Endothelial cell of umbilical vein (primary cell): ENCODE measurements at regions not wholly inside any gene's neighbourhood (a gene's known extent, or its start where the extent isn't known, plus 50 kb on each side); places are given as distances from the start of the nearest gene placed in this dataset.

ENCODE experiments used
- BruUV-seq: library from RNA; stranded (reverse); fragments of 400-500 nt; replicated peaks from 2 replicates; lab custom pipeline; 2021; lab: Mats Ljungman, UMichigan
- CTCF ChIA-PET: fragments of 300-600, 350-600 bp; sonication (Branson Sonifier 250); formaldehyde crosslinking; loops from one replicate; lab custom pipeline; 2021; ENCODE audit warnings: antibody characterized with exemption, inconsistent platforms; lab: Charles Lee
- POLR2A ChIA-PET: fragments of 300-600, 350-600 bp; sonication (Branson Sonifier 250); formaldehyde crosslinking; loops from one replicate; lab custom pipeline; 2021; ENCODE audit warnings: antibody characterized with exemption, inconsistent platforms; lab: Charles Lee
- DNase-seq: peaks from one replicate; pipeline ENCODE4 v3.0.0-alpha.2; 2011; ENCODE audit warnings: low read depth, low spot score
- FAIRE-seq: peaks from 2 replicates; lab custom pipeline; 2011; peaks lifted over from hg19 to GRCh38; lab: Jason Lieb, UNC
- H2AFZ ChIP-seq: 2 replicates; pipeline ENCODE4 v1.6.0; 2012; ENCODE audit warnings: low read depth, low read length, control low read depth, inconsistent platforms
- H3K27ac ChIP-seq: 2 replicates; pipeline ENCODE4 v1.5.1; 2011; ENCODE audit warnings: low read depth, mild to moderate bottlenecking, control low read depth, low read length, moderate library complexity; ENCODE audit not compliant: insufficient read depth
- H3K27me3 ChIP-seq, 2 experiments: 2 replicates each; pipeline versions ENCODE4 v1.6.0 to v1.6.1; 2011; ENCODE audit warnings: low read length in 2 of 2, mixed read lengths in 1 of 2; ENCODE audit not compliant: control insufficient read depth in 2 of 2, insufficient read depth in 2 of 2
- H3K36me3 ChIP-seq, 2 experiments: 2 replicates in 1 of 2; 3 replicates in 1 of 2; pipeline ENCODE4 v1.5.1; 2011; ENCODE audit warnings: low read length in 2 of 2, mild to moderate bottlenecking in 1 of 2, moderate library complexity in 1 of 2; ENCODE audit not compliant: control insufficient read depth in 2 of 2, insufficient read depth in 2 of 2; ENCODE audit errors: extremely low read depth in 1 of 2
- H3K4me1 ChIP-seq: 3 replicates; pipeline ENCODE4 v1.5.1; 2011; ENCODE audit warnings: mild to moderate bottlenecking, low read length; ENCODE audit not compliant: control insufficient read depth, insufficient read depth; ENCODE audit errors: extremely low read depth
- H3K4me2 ChIP-seq: 2 replicates; pipeline ENCODE4 v1.6.1; 2011; ENCODE audit warnings: low read length, control low read depth, mixed read lengths; ENCODE audit not compliant: insufficient read depth
- H3K4me3 ChIP-seq, 3 experiments: fragments of 200-600 bp in 1 of 3; sonication (generic), shearing (Covaris generic) in 1 of 3; replicated peaks in 1 of 3; 2 replicates each; pipeline ENCODE4 v1.5.1; 2011 to 2016; ENCODE audit warnings: control low read depth in 3 of 3, low read length in 3 of 3, mild to moderate bottlenecking in 2 of 3, inconsistent platforms in 1 of 3, low read depth in 1 of 3, moderate library complexity in 1 of 3; ENCODE audit not compliant: insufficient read depth in 1 of 3
- H3K79me2 ChIP-seq: 2 replicates; pipeline ENCODE4 v1.6.0; 2012; ENCODE audit warnings: low read length, inconsistent platforms; ENCODE audit not compliant: control insufficient read depth, insufficient read depth
- H3K9ac ChIP-seq: replicated peaks from 2 replicates; pipeline ENCODE3; 2011; ENCODE audit warnings: low read length, control low read depth; ENCODE audit not compliant: insufficient read depth; ENCODE audit errors: extremely low read depth
- H3K9me1 ChIP-seq: replicated peaks from 3 replicates; pipeline ENCODE4 v1.6.0; 2011; ENCODE audit warnings: mild to moderate bottlenecking, low read length; ENCODE audit not compliant: control insufficient read depth, insufficient read depth; ENCODE audit errors: extremely low read depth
- H3K9me3 ChIP-seq: replicated peaks from 2 replicates; pipeline ENCODE4 v1.5.1; 2012; ENCODE audit warnings: low read length, inconsistent platforms; ENCODE audit not compliant: control insufficient read depth, insufficient read depth
- H4K20me1 ChIP-seq: replicated peaks from 2 replicates; pipeline ENCODE3; 2011; ENCODE audit warnings: mild to moderate bottlenecking, low read length; ENCODE audit not compliant: control insufficient read depth, insufficient read depth; ENCODE audit errors: extremely low read depth
- EZH2 ChIP-seq: IDR thresholded peaks from 2 replicates; pipeline ENCODE4 v1.6.1; 2012; ENCODE audit warnings: borderline replicate concordance, low read depth, mild to moderate bottlenecking, moderate library complexity, low read length, inconsistent platforms; ENCODE audit not compliant: severe bottlenecking
- FOS ChIP-seq: IDR thresholded peaks from 2 replicates; pipeline ENCODE4 v1.6.1; 2011; ENCODE audit warnings: mild to moderate bottlenecking, low read length, moderate library complexity, borderline replicate concordance; ENCODE audit not compliant: insufficient read depth
- GATA2 ChIP-seq: IDR thresholded peaks from 2 replicates; pipeline ENCODE4 v1.7.0; 2011; ENCODE audit warnings: low read depth, mild to moderate bottlenecking, moderate library complexity, mixed read lengths, low read length; ENCODE audit not compliant: insufficient read length, insufficient read depth
- JUN ChIP-seq: IDR thresholded peaks from 2 replicates; pipeline ENCODE4 v1.6.1; 2011; ENCODE audit warnings: borderline replicate concordance, low read depth; ENCODE audit not compliant: insufficient read length, insufficient read depth
- MYC ChIP-seq: IDR thresholded peaks from one replicate; pipeline ENCODE4 v1.6.1; 2011; ENCODE audit warnings: mild to moderate bottlenecking, low read depth, low read length
- POLR2A ChIP-seq: IDR thresholded peaks from 2 replicates; pipeline ENCODE4 v1.6.1; 2012; ENCODE audit warnings: low read depth, mild to moderate bottlenecking, control low read depth, low read length
- POLR2AphosphoS5 ChIP-seq: IDR thresholded peaks from 2 replicates; pipeline ENCODE4 v1.6.1; 2012; ENCODE audit warnings: low read depth, mild to moderate bottlenecking, control low read depth, low read length, moderate library complexity; ENCODE audit not compliant: insufficient read depth
- dilution Hi-C: fragments of 300-500 bp; cut with MboI; formaldehyde crosslinking; loops from one replicate; pipeline ENCODE4 v1.15.0; 2019; ENCODE audit warnings: low sequenced_read_pairs; ENCODE audit not compliant: extremely low pct_ligation_motif_present
- intact Hi-C: fragments of 100-400 bp; cut with micrococcal nuclease; formaldehyde crosslinking; loops from one replicate; pipeline ENCODE4 v1.10.0; 2022
- TF ChIP-seq, protein P1 (sequence below), 2 donors: IDR thresholded peaks; 1 replicate in 1 of 2; 2 replicates in 1 of 2; pipeline ENCODE4 v1.5.1; 2011; ENCODE audit warnings: low read length in 2 of 2, mild to moderate bottlenecking in 2 of 2, moderate library complexity in 2 of 2, control low read depth in 1 of 2, inconsistent platforms in 1 of 2, low read depth in 1 of 2; ENCODE audit not compliant: insufficient read depth in 1 of 2; ENCODE audit errors: extremely low read depth in 1 of 2
- TF ChIP-seq, protein P2 (sequence below): IDR thresholded peaks from 2 replicates; pipeline ENCODE4 v1.6.1; 2011; ENCODE audit not compliant: insufficient read depth, insufficient read length

DNA sequence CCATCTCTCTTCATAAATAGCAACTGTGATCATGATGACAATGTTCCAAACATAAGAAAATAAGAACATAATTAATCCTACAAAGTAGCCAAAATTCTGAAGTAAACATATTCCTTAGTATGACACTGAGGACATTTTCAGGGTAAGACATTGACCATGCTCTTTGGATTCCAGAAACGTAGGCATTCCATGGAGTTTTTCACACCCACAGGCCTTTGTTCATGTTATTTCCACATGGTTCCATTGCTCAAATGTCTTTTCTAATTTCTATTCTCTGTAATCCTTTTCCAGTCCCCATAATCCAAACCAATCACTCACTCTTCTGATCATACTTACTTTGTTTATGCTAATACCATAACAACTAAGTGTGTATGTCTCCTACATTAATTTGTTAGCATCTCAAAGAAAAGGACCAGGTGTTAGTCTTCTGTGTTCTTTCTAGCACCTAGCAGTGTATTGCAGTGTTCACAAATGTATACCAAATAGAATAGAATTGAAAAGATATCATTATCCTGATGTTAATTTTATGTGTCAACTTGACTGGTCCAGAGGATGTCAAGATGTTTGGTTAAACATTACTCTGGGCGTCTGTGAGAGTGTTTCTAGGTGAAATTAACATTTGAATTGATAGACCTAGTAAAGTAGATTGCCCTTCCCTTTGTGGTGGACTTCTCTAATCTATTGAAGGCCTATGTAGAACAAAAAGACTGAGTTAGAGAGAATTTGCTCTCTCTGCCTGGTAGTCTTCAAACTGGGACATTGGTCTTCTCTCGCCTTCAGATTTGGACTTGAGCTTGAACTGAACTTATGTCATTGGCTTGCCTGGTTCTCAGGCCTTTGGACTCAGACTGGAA, 516.6 kb downstream of the PTPRC start:
- TF ChIP-seq, protein P1, sequence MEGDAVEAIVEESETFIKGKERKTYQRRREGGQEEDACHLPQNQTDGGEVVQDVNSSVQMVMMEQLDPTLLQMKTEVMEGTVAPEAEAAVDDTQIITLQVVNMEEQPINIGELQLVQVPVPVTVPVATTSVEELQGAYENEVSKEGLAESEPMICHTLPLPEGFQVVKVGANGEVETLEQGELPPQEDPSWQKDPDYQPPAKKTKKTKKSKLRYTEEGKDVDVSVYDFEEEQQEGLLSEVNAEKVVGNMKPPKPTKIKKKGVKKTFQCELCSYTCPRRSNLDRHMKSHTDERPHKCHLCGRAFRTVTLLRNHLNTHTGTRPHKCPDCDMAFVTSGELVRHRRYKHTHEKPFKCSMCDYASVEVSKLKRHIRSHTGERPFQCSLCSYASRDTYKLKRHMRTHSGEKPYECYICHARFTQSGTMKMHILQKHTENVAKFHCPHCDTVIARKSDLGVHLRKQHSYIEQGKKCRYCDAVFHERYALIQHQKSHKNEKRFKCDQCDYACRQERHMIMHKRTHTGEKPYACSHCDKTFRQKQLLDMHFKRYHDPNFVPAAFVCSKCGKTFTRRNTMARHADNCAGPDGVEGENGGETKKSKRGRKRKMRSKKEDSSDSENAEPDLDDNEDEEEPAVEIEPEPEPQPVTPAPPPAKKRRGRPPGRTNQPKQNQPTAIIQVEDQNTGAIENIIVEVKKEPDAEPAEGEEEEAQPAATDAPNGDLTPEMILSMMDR (IDR thresholded peaks at IDR 0.05; ENCODE audit: extremely low read depth in 1 of 2, insufficient read depth in 1 of 2, low read depth in 1 of 2, low read length in 2 of 2) = no peak
- TF ChIP-seq POLR2AphosphoS5 = no peak
- TF ChIP-seq EZH2 = no peak
- no peak for TF ChIP-seq GATA2
- TF ChIP-seq JUN = no peak
- TF ChIP-seq POLR2A = no peak
- no peak for TF ChIP-seq MYC
- TF ChIP-seq FOS = no peak
- TF ChIP-seq, protein P2, sequence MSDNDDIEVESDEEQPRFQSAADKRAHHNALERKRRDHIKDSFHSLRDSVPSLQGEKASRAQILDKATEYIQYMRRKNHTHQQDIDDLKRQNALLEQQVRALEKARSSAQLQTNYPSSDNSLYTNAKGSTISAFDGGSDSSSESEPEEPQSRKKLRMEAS = no peak
- CTCF ChIA-PET = no interaction called here
- H3K4me2 ChIP-seq = no peak overlapping the region
- no peak overlapping the region for H3K9ac ChIP-seq
- no peak for DNase-seq
- BruUV-seq = no TSS peak
- peaks cover 0 to 3% of the 10 kb centered on the region in 2 experiments for H3K27me3 ChIP-seq
- POLR2A ChIA-PET = no interaction called here
- H3K4me1 ChIP-seq = no peaks in the 10 kb centered on the region
- H3K9me3 ChIP-seq = no peaks in the 10 kb centered on the region
- no peak for FAIRE-seq
- dilution Hi-C loops (no loop called here), intact Hi-C loops (no loop called here)
- H4K20me1 ChIP-seq = no peaks in the 10 kb centered on the region
- no peaks in the 10 kb centered on the region for H3K9me1 ChIP-seq
- H3K4me3 ChIP-seq = no peak overlapping the region
- no peak overlapping the region for H2AFZ ChIP-seq
- no peaks in the 10 kb centered on the region for H3K79me2 ChIP-seq
- H3K27ac ChIP-seq = no peak overlapping the region
- H3K36me3 ChIP-seq = no peaks in the 10 kb centered on the region
